ENCODE measurements at regions not wholly inside any gene's neighbourhood (a gene's known extent, or its start where the extent isn't known, plus 50 kb on each side); places are given as distances from the start of the nearest gene placed in this dataset.

DNA sequence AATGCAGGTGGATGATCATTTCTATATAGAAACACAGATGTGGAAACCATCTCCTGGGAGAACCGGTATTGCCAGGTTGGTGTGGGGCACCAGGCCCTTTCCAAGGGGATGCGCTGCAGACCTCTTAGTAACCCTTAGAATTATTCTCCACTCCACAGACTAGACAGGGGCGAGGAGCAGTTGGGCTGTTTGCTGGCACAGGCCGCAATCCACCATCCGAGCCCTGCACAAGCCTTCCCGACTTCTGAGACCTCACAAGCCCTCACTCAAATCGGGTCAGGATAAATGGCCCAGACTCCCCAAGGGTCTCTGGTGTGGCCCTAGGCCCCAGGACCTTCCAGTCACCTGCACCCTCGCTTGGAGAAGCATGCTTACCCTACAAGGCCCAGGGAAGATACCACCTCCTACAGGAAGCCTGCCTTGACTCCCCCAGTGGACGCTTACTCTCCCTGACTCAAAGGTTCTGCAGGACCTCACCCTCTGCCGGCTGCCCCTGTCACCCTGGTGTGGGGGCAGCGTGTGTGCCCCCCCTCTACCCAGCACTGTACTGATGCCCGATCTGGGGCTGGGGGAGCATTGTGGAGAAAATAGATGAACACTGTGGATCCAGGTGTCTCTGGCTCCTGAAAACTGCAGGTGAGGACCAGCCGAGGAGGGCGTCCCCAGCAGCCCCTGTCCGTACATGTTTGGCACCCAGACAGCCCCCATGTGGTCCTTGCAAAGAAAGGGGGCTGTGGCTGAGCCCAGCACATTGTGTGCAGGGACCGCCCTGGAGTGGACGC is 49.8 kb upstream of the ACSF3 start:
- Histone ChIP-seq H3K27me3 (ENCODE audit: insufficient read depth, poor library complexity, severe bottlenecking) (peaks cover 11% of the 10 kb centered on the region), H3K4me1 (ENCODE audit: insufficient read depth, poor library complexity, severe bottlenecking) (no peaks in the 10 kb centered on the region), H3K4me3 (ENCODE audit: severe bottlenecking) (no peak overlapping the region), H3K27ac (ENCODE audit: poor library complexity, severe bottlenecking) (no peak overlapping the region), H3K9me3 (ENCODE audit: severe bottlenecking) (no peaks in the 10 kb centered on the region), H3K36me3 (ENCODE audit: low read depth) (no peaks in the 10 kb centered on the region)
- ATAC-seq (ENCODE audit: low read depth), result no peak
- TF ChIP-seq, protein P1, sequence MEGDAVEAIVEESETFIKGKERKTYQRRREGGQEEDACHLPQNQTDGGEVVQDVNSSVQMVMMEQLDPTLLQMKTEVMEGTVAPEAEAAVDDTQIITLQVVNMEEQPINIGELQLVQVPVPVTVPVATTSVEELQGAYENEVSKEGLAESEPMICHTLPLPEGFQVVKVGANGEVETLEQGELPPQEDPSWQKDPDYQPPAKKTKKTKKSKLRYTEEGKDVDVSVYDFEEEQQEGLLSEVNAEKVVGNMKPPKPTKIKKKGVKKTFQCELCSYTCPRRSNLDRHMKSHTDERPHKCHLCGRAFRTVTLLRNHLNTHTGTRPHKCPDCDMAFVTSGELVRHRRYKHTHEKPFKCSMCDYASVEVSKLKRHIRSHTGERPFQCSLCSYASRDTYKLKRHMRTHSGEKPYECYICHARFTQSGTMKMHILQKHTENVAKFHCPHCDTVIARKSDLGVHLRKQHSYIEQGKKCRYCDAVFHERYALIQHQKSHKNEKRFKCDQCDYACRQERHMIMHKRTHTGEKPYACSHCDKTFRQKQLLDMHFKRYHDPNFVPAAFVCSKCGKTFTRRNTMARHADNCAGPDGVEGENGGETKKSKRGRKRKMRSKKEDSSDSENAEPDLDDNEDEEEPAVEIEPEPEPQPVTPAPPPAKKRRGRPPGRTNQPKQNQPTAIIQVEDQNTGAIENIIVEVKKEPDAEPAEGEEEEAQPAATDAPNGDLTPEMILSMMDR (IDR thresholded peaks at IDR 0.05; ENCODE audit: poor library complexity, severe bottlenecking), result no peak
- DNase-seq (ENCODE audit: low spot score), result peak; percentile 56
